ENCODE measurements at regions not wholly inside any gene's neighbourhood (a gene's known extent, or its start where the extent isn't known, plus 50 kb on each side); places are given as distances from the start of the nearest gene placed in this dataset.

DNA sequence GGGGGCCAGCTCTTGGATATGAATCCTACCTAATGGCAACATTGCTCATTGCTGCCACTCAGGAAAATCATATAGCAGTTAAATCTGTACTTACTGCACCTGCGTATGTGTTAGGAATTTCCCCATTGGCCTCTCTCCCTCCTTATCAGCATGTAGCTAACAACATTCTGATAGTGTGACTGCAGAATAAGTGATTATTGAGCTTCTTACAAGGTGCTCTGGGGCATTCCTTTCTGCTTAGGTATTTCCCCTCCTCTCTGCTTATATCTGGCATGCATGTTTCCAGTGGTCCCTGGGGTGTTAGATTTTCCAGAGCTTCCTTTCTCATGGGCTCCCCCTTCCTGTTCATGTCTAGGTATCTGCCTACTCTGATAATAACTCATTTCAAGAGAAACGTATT is 414.1 kb upstream of the SLITRK1 start:
- no peak for DNase-seq (ENCODE audit: low spot score)
- intact Hi-C loops (cut with DNase I), result no loop called here

DNA sequence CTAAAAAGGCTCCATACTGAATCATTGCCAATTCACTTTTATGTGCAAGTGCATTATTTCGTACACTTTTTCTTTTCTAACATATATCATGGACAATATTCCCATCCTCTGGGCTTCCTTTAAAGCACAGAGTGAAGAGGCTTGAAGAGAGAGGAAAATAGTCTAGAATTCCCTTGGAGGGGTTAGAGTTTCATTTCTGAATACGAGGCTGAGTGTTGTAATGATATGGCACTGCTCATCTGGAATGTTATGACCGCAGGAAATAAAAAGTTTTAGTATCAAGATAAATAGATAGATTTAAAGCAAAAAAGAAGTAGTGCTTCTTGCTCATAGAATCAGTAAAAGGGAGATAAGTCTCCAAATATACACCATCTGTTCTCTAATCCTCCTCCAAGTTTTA is 412.3 kb upstream of the SLITRK1 start:
- intact Hi-C loops (cut with DNase I), result no loop called here
- no peak for DNase-seq (ENCODE audit: low spot score)

DNA sequence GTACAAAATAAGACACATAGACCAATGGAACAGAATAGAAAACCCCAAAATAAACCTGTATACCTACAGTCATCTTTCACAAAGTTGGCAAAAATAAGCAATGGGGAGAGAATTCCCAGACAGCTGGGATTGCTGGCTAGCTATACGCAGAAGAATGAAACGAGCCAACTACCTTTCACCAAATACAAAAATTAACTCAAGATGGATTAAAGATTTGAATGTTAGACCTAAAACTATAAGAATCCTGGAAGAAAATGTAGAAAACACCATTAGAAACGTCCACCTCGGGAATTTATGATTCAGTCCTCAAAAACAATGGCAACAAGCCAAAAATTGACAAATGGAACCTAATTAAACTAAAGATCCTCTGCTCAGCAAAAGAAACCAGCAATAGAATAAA is 408.1 kb upstream of the SLITRK1 start:
- intact Hi-C loops (cut with DNase I), result no loop called here
- DNase-seq (ENCODE audit: low spot score), result no peak

DNA sequence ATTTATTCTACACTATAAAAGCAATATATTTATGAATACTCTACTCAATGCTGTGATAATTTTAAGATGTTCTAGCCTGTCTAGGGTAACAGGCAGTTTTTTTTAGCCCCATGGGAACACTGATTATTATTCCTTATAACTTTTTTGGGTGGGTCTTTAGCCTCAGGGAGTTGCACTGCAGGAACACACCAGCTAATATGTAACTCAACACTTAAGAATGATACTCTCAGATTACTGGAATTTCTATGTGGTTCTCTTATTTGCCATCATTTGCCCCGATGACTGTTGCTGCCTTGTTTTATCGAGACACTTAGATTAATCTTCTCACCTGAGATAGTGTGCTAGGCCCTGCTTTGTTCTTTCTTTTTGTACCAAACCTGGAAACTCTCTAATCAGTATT is 396.9 kb upstream of the SLITRK1 start:
- intact Hi-C loops (cut with DNase I), result no loop called here
- no peak for DNase-seq (ENCODE audit: low spot score)

DNA sequence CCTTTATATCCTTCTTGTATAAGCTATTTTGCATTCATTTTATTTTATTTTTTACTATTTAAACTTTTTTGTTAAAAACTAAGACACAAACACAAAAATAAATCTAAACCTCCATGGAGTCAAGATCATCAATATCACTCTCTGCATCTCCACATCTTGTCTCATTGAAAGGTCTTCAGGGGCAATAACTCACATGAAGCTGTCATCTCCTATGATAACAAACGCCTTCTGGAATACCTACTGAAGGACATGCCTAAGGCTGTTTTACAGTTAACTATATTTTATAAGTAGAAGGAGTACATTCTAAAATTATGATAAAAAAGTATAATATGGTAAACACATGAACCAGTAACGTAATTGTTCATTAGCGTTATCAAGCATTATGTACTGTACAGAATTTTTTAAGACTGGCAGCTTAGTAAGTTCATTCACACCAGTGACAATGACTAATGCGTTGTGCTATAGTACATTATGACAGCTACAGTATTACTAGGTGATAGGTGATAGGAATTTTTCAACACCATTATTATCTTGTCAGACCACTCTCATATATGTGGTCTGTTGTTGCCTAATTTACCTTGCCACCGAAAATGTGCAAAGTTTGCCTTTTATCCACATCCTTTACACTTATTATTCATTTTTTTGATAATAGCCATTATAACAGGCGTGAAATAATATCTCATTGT is 390.7 kb upstream of the SLITRK1 start:
- intact Hi-C loops (cut with DNase I), result no loop called here
- no peak for DNase-seq (ENCODE audit: low spot score)

DNA sequence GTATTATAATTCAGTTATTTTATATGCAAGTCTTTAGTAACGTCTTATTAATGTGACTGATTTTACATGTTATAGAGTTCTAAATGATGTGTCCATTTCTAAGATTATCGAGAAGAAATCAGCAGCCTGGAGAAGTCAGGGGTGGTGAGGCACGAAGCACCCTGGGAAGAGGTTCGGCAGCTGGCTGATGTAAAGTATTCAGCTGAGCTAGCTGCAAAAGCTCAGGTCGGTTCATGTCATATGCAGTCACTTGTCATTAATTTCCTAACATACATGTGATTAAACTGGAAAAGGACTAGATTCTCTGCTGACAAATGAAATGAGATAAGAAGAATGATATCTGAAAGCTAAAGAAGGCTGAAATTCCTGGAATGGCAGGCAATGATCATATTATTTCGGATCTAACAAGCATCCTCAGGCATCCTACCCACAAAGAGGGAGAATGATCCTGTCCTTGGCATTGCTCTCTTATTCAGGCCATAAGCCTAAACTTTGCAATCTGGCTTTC is 383.0 kb upstream of the SLITRK1 start:
- no peak for DNase-seq (ENCODE audit: low spot score)
- intact Hi-C loops (cut with DNase I), result no loop called here

DNA sequence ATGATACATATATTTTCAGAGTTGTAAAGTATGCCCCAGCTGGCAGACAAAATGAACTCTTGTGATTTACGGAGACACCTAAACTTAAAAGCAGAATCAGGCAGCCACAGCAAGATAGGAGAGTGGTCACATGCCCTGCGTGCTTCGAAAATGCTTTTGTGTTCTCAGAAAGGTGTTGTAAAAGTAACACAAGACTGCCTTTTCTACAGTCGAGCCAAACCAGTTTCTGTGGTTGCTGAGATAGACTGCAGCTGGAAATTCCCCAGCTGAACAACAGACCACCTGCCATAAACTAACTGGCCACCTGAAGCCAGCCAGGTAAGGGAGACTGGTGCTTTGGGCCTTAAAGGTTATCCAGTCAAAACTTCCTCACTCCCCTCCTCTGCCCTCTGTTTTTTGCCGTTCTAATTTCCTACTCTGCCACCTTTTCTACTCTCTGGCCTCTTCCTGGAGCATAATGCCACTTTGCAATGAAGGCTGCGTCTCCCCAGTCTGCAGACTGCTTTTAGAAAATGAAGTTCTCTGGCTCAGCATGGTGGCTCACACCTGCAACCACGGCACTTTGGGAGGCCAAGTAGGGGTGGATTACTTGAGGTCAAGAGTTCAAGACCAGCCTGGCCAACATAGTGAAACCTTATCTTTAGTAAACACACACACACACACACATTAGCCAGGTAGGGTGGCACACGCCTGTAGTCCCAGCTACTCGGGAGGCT is 381.2 kb upstream of the SLITRK1 start:
- intact Hi-C loops (cut with DNase I), result no loop called here
- no peak for DNase-seq (ENCODE audit: low spot score)

DNA sequence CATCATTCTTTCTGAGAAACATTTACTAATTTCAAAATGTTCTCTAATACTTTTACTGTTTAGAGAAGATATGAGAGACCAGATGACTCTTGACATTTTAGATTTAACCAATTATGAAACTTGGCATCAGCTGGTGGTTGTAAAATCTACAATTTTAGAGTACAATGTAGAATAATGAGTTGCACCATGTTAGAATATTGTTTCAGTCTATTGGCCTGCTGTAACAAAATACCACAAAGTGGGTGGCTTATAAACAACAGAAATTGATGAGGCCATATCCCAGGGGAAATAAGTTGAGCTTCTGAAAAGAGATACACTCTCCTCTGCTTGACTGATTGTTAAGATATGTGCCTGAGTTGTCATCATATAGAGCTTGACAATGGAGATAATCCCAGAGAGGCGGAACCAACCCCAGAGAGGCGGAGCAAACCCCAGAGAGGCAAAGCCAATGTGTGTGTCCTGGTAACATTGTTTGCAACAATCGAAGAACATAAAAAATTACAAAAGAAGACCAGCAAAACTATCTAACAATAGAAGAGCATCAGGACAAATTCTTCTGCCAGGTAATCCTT is 373.0 kb upstream of the SLITRK1 start:
- intact Hi-C loops (cut with DNase I), result no loop called here
- no peak for DNase-seq (ENCODE audit: low spot score)

DNA sequence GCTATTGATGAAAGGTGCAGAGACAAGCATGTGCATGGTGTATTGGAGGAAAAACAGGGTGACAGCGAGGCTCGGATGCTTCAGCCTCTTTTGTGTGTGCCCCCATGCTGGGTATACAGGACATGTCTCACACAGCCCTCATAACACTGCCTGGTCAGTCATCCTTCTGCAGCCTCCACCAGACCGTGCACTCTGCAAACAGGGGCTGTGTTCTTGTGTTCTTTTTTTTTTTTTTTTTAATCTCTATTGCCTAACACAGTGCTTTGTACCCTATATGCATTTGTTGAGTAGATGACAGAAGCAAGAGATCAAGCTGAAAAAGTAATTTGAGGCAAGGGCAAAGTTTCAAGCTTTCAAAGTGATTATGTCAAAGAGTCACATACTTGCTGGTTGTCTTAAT is 367.2 kb upstream of the SLITRK1 start:
- intact Hi-C loops (cut with DNase I), result no loop called here
- no peak for DNase-seq (ENCODE audit: low spot score)

DNA sequence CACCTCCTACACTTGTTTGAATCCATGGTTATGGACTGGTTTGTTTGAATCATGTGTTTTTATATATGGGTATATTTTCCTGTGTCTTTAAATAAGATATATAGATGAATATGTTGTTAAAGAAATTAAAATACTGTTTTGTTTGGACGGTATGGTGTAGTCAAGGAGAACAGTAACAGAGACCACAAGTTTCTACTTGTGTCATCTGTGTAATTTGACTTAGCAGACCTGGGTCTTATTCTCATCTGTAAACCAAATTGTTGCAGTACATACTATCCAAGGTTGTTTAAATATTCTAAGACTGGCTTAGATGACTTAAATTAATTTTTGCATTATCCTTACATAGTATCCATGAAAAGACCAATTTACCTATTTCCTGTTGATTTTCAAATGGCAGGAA is 361.1 kb upstream of the SLITRK1 start:
- intact Hi-C loops (cut with DNase I), result no loop called here
- DNase-seq (ENCODE audit: low spot score), result no peak

DNA sequence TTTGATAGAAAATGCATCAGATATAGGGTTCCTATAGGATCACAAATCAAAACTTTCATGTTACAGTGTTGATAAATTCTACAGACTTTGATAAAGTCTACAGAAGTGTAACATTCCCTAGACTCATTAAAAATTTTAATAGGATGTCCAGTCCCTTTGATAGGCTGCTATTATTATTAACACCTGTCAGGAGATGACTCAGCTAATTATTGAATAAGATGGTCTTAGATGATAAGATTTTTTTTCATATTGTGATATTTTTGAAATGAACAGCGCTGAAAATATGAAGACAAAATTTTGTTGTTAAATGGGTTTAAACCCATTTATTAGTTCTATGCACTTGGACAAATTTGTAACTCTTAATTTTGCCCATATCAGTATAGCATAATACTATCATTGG is 356.8 kb upstream of the SLITRK1 start:
- intact Hi-C loops (cut with DNase I), result no loop called here

DNA sequence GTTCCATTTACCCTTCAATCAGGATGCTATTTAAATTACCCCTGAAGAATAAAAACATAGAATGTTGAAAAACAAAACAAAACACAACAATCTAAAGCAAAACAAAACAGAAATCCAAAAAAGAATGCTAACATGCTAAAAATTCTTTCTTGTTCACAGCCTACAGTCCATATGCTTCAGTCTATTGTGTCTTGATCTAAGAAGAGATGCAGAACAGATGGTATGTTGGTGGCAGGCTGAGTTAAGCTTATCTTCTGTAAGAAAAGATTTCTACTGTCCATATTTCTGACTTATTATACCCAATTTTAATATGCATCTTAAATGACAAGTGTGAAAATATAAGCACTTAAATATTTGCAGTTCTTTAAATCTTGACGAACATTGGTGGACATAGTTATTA is 356.1 kb upstream of the SLITRK1 start:
- DNase-seq (ENCODE audit: low spot score), result no peak
- intact Hi-C loops (cut with DNase I), result no loop called here

More for the DNA sequence above, 356.8 kb upstream of the SLITRK1 start:
- DNase-seq (ENCODE audit: low spot score), result no peak

DNA sequence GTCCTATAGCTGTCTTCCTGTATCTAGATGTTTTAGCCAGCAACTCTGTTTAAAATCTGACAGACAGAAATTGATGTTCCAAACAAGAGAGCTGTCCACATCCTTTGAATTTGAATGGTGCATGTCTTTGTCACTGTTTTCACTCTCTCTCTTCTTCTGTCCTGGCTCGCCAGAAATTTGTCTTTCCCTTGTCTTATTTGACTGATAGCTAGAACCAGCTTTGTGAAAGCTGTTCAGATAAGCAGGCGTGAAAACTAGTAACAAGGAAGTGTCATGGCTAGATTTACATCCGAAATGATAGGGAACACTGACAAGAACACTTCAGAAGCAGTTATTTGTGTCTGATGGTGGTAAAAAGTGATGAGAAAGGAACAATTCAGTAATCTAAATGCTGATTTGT is 354.9 kb upstream of the SLITRK1 start:
- intact Hi-C loops (cut with DNase I), result no loop called here
- DNase-seq (ENCODE audit: low spot score), result no peak

DNA sequence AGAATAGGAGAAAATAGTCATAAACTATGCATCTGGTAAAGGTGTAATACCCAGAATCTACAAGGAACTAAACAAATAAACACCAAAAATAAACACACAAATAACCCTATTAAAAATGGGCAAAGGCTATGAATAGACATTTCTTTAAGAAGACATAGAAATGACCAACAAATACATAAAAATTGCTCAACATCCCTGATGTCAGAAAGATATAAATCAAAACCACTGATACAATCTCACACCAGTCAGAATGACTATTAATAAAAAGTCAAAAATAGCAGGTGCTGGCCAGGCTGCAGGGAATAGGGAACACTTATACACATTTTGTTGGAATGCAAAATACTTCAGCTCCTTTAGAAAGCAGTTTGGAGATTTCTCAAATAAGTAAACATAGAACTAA is 352.1 kb upstream of the SLITRK1 start:
- DNase-seq (ENCODE audit: low spot score), result no peak
- intact Hi-C loops (cut with DNase I), result no loop called here

DNA sequence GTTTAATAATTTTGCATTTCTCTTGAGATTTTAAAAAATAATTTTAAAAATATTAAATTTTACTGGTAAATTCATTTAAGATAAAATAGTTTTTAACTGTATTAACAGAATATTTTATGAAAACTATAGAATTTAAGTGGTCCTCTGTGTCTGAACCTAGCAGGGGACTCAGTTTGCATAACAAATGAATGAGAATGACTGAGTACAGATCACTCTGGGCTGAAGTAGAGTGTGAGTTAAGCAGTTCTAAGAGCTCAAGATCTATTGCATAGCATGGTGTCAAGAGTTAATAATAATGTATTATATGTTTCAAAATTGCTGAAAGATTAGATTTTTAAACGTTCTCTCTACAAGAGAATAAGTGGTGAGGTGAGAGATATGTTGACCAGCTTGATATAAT is 348.3 kb upstream of the SLITRK1 start:
- DNase-seq (ENCODE audit: low spot score), result no peak
- intact Hi-C loops (cut with DNase I), result no loop called here

DNA sequence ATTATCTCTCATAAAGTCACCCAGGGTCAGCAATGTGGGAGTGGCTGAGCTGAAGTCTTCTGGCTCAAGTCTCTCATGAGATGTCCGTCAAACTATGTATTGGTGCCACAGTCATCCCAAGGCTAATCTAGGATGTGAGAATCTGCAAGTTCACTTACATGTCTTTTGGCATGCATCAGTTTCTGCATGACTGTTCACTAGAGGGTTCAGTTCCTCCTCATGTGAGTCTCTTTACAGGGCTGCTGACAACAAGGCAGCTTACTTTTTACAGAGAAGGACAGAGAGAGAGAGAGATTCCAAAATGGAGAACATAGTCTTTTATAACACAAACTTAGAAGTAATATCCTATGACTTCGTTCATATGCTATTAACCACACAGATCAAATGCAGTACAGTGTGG is 328.8 kb upstream of the SLITRK1 start:
- DNase-seq (ENCODE audit: low spot score), result no peak
- intact Hi-C loops (cut with DNase I), result no loop called here

DNA sequence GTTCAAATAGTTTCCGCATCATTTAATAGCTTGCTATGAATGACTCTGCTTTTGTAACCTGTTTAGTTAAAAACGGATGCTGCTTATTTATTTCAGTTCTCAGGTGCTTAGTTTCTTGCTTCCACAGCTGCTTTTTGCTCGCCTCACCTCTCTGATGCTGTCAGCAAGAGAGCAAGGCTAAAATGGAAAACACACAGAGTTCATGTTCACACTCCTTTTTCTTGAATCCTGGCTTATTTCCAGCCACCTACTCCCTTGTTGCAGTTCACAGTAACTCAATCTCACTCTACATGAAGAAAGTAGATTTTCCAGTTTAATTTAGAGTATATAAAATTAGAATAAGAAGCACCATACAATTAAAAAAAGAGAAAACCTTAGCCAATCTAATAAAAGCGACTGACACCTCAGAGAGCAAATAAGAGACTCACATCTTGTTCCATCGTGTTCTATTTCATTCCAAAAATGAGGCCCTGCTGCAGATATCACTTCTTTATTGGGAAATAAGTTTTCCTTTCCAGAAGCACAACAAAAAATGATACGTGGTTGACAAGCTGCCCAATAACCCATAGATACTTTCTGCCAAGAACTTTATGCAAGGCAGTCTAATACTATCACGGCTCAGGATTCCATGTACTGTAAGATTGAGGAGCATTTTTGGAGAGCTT is 326.1 kb upstream of the SLITRK1 start:
- intact Hi-C loops (cut with DNase I), result no loop called here
- DNase-seq (ENCODE audit: low spot score), result no peak

DNA sequence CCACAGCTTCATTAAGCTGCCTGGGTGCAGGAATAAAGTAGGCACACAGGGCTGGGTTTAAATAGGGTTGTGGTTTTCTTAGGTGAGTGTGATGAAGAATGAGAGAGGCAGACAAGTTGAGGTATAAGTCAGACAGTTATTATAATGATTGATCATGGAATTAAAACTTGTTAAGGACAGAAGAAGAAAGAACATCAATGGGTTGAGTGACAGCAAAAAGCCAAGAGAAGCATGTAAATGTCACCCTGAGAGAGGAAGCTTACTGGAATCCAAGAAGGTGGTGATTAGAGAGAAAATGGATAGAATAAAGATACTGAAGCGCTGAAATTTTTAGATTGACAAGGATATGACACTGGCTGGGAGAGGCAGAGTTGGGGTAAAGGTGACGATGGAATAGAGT is 325.2 kb upstream of the SLITRK1 start:
- intact Hi-C loops (cut with DNase I), result no loop called here
- DNase-seq (ENCODE audit: low spot score), result no peak

DNA sequence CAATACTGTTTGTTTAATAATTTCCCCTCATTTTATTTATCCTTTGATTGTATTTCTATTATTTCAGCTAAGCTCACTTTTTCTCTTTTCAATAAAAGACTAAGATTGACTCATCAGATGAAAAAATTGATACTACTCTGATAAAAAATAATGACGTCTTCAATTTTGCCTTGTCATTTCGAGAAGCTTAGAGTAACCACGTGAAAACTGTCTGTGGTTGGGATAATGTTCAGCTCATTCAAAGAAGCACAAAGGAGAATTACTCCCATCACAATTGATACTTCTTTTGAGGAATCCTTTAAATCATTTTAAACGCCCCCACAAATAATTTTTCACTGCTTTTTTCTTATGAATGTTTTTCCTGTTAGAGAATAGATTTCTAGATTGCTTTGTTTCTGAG is 318.7 kb upstream of the SLITRK1 start:
- intact Hi-C loops (cut with DNase I), result no loop called here
- no peak for DNase-seq (ENCODE audit: low spot score)

DNA sequence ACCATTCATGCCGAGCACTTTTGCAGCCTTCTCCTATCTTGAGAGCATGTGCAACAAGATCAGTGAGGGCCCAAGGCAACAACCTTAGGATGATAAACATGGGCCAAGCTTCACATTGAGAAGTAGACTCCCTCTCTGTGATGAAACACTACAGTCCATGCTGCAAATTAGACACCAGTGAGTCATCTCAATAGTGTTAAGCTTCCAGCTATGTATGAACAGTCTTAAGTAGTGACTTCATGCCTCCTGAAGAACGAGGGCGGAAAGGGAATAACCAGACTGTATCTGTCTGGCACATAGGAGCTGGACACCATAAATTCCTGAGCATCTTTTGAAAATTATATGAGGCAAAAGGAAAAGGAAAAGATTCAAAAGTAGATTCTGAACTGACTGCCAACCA is 309.9 kb upstream of the SLITRK1 start:
- DNase-seq (ENCODE audit: low spot score), result no peak
- intact Hi-C loops (cut with DNase I), result no loop called here

All from posterior vena cava (tissue), 2 donors.